Neural cell (in vitro differentiated cells): ENCODE measurements at regions not wholly inside any gene's neighbourhood (a gene's known extent, or its start where the extent isn't known, plus 50 kb on each side); places are given as distances from the start of the nearest gene placed in this dataset.

Experiments
- CTCF ChIP-seq: fragments of 450-650 bp; IDR thresholded peaks from 2 replicates; pipeline ENCODE4 v1.5.1; 2014; ENCODE audit warnings: antibody characterized with exemption, mild to moderate bottlenecking, moderate library complexity; ENCODE audit not compliant: poor library complexity, severe bottlenecking
- RAD21 ChIP-seq: fragments of 450-650 bp; conservative IDR thresholded peaks from 2 replicates; pipeline ENCODE4 v1.6.1; 2014; ENCODE audit warnings: antibody characterized with exemption, mild to moderate bottlenecking, moderate library complexity

- TF ChIP-seq RAD21 (no peak), CTCF (no peak)
Observed at GRCh38 chr6:169930799-169931198, 179.4 kb downstream of the ERMARD start.
